ENCODE measurements at regions not wholly inside any gene's neighbourhood (a gene's known extent, or its start where the extent isn't known, plus 50 kb on each side); places are given as distances from the start of the nearest gene placed in this dataset.

DNA sequence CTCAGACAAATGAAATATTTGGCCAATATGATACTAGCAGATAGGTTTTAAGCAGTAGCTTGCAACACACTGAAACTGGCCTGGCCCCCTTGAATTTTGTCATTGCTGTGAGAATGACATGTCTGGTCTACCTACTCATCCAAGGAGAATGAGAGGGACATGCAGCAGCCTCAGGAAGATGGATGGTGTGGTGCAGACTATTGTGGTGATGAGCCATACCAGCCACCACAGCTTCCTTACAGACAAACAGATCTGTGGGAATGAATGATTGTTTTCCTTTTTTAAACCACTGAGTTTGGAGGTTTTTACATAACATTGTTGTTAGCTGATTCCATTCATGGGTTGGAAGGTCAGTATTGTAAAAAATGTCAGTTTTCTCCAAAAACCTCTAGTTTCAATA is 133.7 kb upstream of the POU1F1 start:
- TF ChIP-seq, protein P1, sequence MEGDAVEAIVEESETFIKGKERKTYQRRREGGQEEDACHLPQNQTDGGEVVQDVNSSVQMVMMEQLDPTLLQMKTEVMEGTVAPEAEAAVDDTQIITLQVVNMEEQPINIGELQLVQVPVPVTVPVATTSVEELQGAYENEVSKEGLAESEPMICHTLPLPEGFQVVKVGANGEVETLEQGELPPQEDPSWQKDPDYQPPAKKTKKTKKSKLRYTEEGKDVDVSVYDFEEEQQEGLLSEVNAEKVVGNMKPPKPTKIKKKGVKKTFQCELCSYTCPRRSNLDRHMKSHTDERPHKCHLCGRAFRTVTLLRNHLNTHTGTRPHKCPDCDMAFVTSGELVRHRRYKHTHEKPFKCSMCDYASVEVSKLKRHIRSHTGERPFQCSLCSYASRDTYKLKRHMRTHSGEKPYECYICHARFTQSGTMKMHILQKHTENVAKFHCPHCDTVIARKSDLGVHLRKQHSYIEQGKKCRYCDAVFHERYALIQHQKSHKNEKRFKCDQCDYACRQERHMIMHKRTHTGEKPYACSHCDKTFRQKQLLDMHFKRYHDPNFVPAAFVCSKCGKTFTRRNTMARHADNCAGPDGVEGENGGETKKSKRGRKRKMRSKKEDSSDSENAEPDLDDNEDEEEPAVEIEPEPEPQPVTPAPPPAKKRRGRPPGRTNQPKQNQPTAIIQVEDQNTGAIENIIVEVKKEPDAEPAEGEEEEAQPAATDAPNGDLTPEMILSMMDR (conservative IDR thresholded peaks at IDR 0.05; ENCODE audit: low read length): no peak
- TF ChIP-seq EZH2phosphoT487 (IDR thresholded peaks at IDR 0.05; ENCODE audit: borderline replicate concordance): no peak
